GM23248 (cell line): ENCODE measurements at regions not wholly inside any gene's neighbourhood (a gene's known extent, or its start where the extent isn't known, plus 50 kb on each side); places are given as distances from the start of the nearest gene placed in this dataset.

ENCODE experiments used
- DNase-seq: peaks from one replicate; pipeline ENCODE4 v3.0.0-alpha.2; 2015
- H2AFZ ChIP-seq: fragments of 200-600 bp; sonication (generic); 2 replicates; pipeline ENCODE4 v1.6.1; 2016; ENCODE audit warnings: antibody characterized with exemption
- H3F3A ChIP-seq: fragments of 200-600 bp; sonication (generic); 2 replicates; pipeline ENCODE4 v1.6.1; 2016; ENCODE audit warnings: mild to moderate bottlenecking, antibody characterized with exemption, mixed run types; ENCODE audit not compliant: insufficient read depth
- H3K27ac ChIP-seq: fragments of 200-600 bp; sonication (generic); 2 replicates; pipeline ENCODE4 v1.5.1; 2016; ENCODE audit warnings: mild to moderate bottlenecking
- H3K27me3 ChIP-seq: fragments of 200-600 bp; sonication (generic); replicated peaks from 2 replicates; pipeline ENCODE4 v1.6.1; 2016; ENCODE audit warnings: mild to moderate bottlenecking; ENCODE audit not compliant: insufficient read depth
- H3K36me3 ChIP-seq: fragments of 200-600 bp; sonication (generic); 2 replicates; pipeline ENCODE4 v1.6.1; 2016; ENCODE audit warnings: low read depth, mild to moderate bottlenecking
- H3K4me1 ChIP-seq: fragments of 200-600 bp; sonication (generic); 2 replicates; pipeline ENCODE4 v1.6.1; 2016; ENCODE audit warnings: mild to moderate bottlenecking; ENCODE audit not compliant: insufficient read depth
- H3K4me2 ChIP-seq: fragments of 200-600 bp; sonication (generic); one replicate; pipeline ENCODE4 v1.6.1; 2016; ENCODE audit warnings: mild to moderate bottlenecking; ENCODE audit not compliant: unreplicated experiment
- H3K4me3 ChIP-seq: fragments of 200-600 bp; sonication (generic); 2 replicates; pipeline ENCODE4 v1.5.1; 2016; ENCODE audit warnings: mild to moderate bottlenecking
- H3K79me2 ChIP-seq: fragments of 200-600 bp; sonication (generic); 2 replicates; pipeline ENCODE4 v1.6.1; 2016; ENCODE audit warnings: mild to moderate bottlenecking; ENCODE audit not compliant: insufficient read depth
- H3K9ac ChIP-seq: fragments of 200-600 bp; sonication (generic); 2 replicates; pipeline ENCODE4 v1.6.1; 2016; ENCODE audit warnings: mild to moderate bottlenecking
- H3K9me2 ChIP-seq: fragments of 200-600 bp; sonication (generic); 2 replicates; pipeline ENCODE4 v1.6.1; 2016; ENCODE audit warnings: mixed run types, mild to moderate bottlenecking, moderate library complexity; ENCODE audit not compliant: insufficient read depth
- H3K9me3 ChIP-seq: fragments of 200-600 bp; sonication (generic); one replicate; pipeline ENCODE4 v1.6.1; 2017; ENCODE audit warnings: low read depth
- H4K20me1 ChIP-seq: fragments of 200-600 bp; sonication (generic); 2 replicates; pipeline ENCODE4 v1.6.0; 2016; ENCODE audit not compliant: insufficient read depth
- EZH2 ChIP-seq: fragments of 200-600 bp; sonication (generic); IDR thresholded peaks from 2 replicates; pipeline ENCODE4 v1.6.1; 2018; ENCODE audit warnings: antibody characterized with exemption, mild to moderate bottlenecking; ENCODE audit not compliant: insufficient read depth, poor library complexity, severe bottlenecking
- EZH2phosphoT487 ChIP-seq: fragments of 200-600 bp; sonication (generic); IDR thresholded peaks from 2 replicates; pipeline ENCODE4 v1.6.1; 2018; ENCODE audit warnings: antibody characterized with exemption, moderate library complexity, mild to moderate bottlenecking, low read depth; ENCODE audit not compliant: insufficient read depth
- WGBS, 2 experiments: methylation state at CpG; one replicate each; pipeline ENCODE4 v1.1.6; 2015 to 2017; ENCODE audit warnings: low lambda C conversion rate in 2 of 2, low coverage in 1 of 2; ENCODE audit errors: missing lambda C conversion rate in 2 of 2; 5-methylcytosine and 5-hydroxymethylcytosine counted together
- in situ Hi-C: fragments of 300-500 bp; cut with MboI; formaldehyde crosslinking; loops from 2 replicates; pipeline ENCODE4 v1.15.0; 2020

DNA sequence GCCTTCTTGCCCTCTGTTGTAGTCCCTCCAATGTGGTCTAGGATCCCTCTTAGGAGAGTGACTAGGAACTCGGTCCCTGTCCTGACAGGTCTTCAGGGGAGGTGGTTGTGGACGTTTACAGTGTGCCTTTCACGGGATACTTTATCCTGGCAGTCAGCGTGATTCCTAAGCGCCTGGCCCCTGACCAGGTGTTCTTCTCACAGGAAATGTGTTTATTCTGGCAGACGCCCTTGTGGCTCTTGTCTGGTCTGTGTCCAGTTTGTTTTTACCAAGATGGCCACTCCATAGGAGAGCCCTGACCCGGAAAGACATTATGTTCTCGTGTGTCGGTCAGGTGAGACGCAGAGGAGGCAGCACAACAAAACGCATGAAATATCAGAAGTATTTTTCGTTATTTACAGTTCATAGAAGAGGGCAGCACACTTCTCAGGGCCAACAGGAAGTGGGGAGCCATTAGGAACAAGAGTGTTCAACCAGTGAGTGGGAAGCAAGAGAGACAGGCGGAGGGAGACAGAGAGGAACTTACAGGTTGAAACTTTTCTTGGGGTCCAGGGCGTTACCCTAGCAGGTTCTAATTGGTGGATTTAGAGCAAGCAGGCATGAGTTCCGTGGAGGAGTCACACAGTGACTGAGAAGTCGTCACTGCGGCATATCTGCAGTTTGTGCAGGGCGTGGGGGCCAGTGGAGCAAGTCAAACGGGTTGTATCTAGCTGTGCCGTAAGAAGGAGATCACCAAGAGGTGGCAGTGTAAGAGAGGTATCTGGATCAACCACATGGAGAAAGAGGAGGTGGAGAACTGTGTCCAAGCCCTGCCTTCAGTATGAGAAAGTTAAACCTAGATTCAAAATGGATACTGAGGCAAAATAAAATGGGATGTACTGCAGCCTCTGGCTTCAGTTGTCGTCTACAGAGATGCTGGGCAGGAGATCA is 412.9 kb downstream of the ZSWIM6 start:
- Histone ChIP-seq H3F3A (no peaks in the 10 kb centered on the region), H3K27ac (no peak overlapping the region), H3K36me3 (no peaks in the 10 kb centered on the region), H3K4me1 (no peaks in the 10 kb centered on the region), H3K4me2 (no peak overlapping the region), H3K9ac (no peak overlapping the region), H3K4me3 (no peak overlapping the region), H3K9me3 (no peaks in the 10 kb centered on the region), H3K9me2 (no peaks in the 10 kb centered on the region), H4K20me1 (no peaks in the 10 kb centered on the region), H3K27me3 (0 out of 2 replicates have a peak, but pooled peaks cover 3% of the 10 kb centered on the region), H3K79me2 (no peaks in the 10 kb centered on the region), H2AFZ (no peak overlapping the region)
- TF ChIP-seq EZH2 (no peak), EZH2phosphoT487 (no peak)
- DNase-seq, result no peak
- in situ Hi-C loops, result no loop called here
- 53 to 54% methylated on average over 21 of the region's 21 CpGs for WGBS, 2 experiments

DNA sequence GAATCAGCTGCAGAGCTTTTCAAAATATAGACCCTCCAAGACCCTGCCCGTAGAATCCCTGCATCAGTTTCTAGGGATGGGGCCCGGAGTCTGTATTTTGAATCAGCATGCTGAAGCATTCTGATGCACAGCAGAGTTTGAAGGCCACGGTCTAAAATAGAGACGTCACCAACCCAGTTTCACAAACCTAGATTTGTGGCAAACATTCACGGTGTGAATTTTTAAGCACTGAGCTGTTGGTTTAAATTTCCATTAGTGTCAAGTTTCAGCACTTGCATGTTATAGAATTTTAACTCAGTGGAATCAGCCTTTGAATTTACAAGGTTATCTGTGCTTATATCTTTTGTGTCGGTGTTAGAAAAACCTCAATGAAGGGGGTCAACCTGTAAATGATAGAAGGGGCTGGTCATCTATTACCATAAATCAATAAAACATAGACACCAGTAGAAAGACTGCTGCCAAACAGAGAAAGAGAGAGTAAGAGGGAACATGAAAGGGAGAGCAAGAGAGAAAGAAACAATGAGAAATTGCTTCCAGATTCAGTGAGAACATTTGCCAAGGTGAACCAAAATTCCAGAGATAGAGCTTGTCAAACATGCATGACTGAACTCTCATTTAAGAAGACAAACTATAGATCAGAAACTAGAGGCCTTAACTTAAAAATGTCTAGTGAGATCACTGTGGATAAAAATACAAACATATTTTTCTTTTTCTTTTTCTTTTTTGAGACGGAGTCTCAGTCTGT is 414.9 kb downstream of the ZSWIM6 start:
- 24% methylated on average over 7 of the region's 7 CpGs for WGBS, 2 experiments
- no peaks in the 10 kb centered on the region for H3K9me2 ChIP-seq
- in situ Hi-C loops, result no loop called here

DNA sequence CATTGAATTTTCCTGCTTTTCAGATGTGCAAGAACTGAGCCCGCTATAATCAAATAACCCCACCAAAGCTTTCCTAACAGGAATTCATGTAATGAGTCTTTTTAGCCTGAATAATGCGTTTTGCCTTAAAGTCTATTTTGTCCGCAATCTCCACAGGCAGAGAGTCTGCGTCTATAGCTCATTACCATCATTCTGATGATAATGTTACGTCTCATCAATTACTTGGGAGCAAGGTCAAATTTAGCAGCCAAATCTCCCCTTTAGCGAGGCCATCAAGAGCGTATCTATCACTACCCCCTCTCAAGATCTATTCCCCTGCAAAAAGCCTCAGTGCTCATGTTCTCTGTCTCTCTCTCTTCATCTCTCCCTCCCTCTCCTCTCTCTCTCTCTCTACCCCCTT is 416.1 kb downstream of the ZSWIM6 start:
- Histone ChIP-seq H3K4me1 (no peaks in the 10 kb centered on the region), H3F3A (no peaks in the 10 kb centered on the region), H3K27me3 (no peaks in the 10 kb centered on the region), H2AFZ (no peak overlapping the region), H3K4me3 (no peak overlapping the region), H3K36me3 (no peaks in the 10 kb centered on the region), H3K27ac (no peak overlapping the region), H3K4me2 (no peak overlapping the region), H4K20me1 (no peaks in the 10 kb centered on the region), H3K9me3 (no peaks in the 10 kb centered on the region), H3K79me2 (no peaks in the 10 kb centered on the region), H3K9ac (no peak overlapping the region), H3K9me2 (no peaks in the 10 kb centered on the region)
- in situ Hi-C loops, result no loop called here
- WGBS, 2 experiments, result 56 to 63% methylated on average over 7 of the region's 7 CpGs
- DNase-seq, result no peak
- TF ChIP-seq EZH2phosphoT487 (no peak), EZH2 (no peak)

More for the DNA sequence above, 414.9 kb downstream of the ZSWIM6 start:
- TF ChIP-seq EZH2 (no peak), EZH2phosphoT487 (no peak)
- Histone ChIP-seq H3K4me2 (no peak overlapping the region), H3K9me3 (no peaks in the 10 kb centered on the region), H4K20me1 (no peaks in the 10 kb centered on the region), H3K4me3 (no peak overlapping the region), H3K79me2 (no peaks in the 10 kb centered on the region), H3K36me3 (no peaks in the 10 kb centered on the region), H3K27me3 (no peaks in the 10 kb centered on the region), H3K9ac (no peak overlapping the region), H2AFZ (no peak overlapping the region), H3F3A (no peaks in the 10 kb centered on the region), H3K4me1 (no peaks in the 10 kb centered on the region), H3K27ac (no peak overlapping the region)
- DNase-seq, result no peak

DNA sequence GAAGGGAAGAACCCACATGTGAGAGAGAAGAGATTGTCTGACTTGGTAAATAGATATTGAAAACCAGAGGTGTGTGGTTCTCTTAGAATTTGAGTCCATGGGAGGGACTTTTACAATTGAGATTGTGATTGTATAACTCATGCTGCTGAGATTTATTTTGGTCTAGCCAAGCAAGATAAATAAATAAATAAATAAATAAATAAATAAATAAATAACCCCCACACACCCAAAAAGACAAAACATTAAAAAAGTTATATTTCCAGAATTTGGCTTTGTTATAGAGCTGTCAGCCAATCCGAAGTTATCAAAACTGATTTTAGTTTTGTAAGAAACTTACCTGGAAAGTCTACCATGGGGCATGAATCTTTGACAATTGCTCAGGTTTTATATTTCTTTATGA is 416.6 kb downstream of the ZSWIM6 start:
- Histone ChIP-seq H3K27me3 (no peaks in the 10 kb centered on the region), H3K9me3 (no peaks in the 10 kb centered on the region), H3K4me2 (no peak overlapping the region), H3K4me3 (no peak overlapping the region), H3K9ac (no peak overlapping the region), H3K36me3 (no peaks in the 10 kb centered on the region), H3K9me2 (no peaks in the 10 kb centered on the region), H4K20me1 (no peaks in the 10 kb centered on the region), H3K27ac (no peak overlapping the region), H3K79me2 (no peaks in the 10 kb centered on the region), H3K4me1 (no peaks in the 10 kb centered on the region), H3F3A (no peaks in the 10 kb centered on the region), H2AFZ (no peak overlapping the region)
- no peak for TF ChIP-seq EZH2
- TF ChIP-seq EZH2phosphoT487, result no peak
- no peak for DNase-seq
- in situ Hi-C loops, result no loop called here
- WGBS, 2 experiments, result 38 to 47% methylated on average over 1 of the region's 1 CpG
